GM21619 (cell line): ENCODE measurements at regions not wholly inside any gene's neighbourhood (a gene's known extent, or its start where the extent isn't known, plus 50 kb on each side); places are given as distances from the start of the nearest gene placed in this dataset.

Experiments used
- ATAC-seq: cut with Tn5 transposase; IDR thresholded peaks from one replicate; pipeline ENCODE4 v1.9.1; 2021; ENCODE audit not compliant: unreplicated experiment

- ATAC-seq, result no peak
These were observed 194.7 kb upstream of the RREB1 start for GRCh38 chr6:6912817-6913744.

- no peak for ATAC-seq
These were observed 192.5 kb upstream of the RREB1 start for GRCh38 chr6:6915219-6915618.

- ATAC-seq, result no peak
These were observed 191.8 kb upstream of the RREB1 start for GRCh38 chr6:6915813-6916547.

GRCh38 chr6:6916598-6916997, 191.2 kb upstream of the RREB1 start:
- ATAC-seq, result no peak

DNA sequence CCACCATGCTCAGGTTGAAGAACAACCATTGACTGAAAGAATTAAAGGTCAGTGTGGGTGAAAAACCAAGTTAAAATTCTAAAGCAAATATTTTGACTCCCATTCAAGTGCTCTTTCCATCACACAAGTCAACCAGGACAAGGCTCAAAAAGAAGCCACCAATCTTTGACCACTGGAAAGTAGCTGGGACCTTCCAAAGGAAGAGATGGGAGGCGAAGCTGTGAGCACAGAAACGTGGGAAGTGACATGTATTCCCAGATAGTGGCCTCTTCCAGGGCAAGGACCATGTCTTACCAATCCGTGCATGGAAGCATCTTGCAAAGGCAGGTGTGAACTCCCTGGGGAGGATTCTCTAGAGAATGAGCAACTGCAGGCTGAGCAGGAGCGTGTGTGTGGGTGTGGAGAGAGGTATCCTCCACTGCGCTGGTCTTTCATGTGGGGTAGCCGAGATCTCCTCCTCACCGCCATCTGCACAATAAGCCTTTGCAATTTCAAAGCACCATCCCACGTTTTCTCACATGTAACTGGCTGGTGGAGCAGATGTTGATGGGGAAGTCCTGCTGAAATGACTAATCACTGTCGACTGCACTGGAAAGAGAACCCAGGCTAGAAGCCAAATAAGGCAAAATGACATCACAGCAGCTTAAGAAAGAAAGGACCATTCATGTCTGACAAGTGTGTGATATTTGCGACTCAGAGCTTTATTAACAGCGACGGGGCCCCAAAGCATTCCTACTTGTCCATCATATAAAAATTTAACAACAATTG, 189.4 kb upstream of the RREB1 start:
- ATAC-seq, result peak; percentile 85

- ATAC-seq, result no peak
These were observed 188.6 kb upstream of the RREB1 start for GRCh38 chr6:6919173-6919572.

DNA sequence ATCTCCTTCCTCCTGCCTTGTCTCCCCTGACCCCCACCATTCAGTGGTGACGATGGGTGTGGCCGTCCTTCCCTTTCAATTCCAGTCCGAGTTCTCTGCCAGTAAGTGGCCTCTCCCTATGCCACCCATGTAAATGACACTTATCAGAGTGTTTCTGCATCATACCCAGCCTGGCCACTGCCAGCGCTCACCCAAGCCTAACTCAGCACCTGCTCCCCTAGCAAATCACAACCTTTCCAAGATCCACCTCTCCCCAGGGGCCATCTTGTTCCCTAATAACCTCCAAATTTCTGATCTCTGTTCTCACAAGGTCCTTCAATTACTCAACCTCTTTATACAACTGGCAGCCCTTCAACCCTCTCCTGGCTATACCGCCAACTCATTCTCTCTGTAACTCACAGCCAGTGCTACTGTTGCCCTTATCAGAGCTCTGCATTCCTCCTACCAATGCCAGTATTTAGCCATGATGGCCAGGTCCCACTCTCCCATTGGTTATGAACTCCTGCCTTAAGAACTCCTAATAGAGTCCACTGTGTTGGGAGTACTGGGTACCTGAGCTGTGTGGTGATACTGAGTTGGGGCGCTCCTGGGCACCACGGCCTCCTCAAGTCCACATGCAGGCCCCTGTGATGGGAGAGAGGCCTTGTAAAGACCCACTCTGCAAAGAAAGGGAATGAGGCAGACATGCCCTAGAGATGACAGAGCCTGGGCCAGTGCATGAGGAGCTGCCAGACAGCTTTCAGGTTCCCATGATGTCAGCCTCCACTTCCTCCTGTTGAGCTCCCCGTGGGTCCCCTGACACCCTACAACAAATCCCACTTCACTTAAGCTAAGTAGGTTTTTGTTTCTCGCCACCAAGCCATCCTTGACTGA, 187.4 kb upstream of the RREB1 start:
- ATAC-seq, result no peak

DNA sequence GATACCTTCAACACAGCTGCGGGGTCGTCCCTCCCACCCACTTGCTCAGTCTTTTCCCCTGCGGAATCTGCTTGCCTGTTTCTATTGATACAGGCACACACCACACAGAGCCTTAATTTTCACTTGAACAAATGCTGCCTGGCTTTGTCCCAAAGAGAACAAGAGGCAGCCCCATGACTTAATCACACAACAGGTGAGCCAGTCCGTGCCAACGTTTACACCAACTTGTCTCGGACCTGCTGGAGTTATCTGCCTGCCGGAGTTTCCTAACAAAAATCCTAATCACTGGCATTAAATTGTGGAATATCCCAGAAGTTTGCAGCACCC, 186.8 kb upstream of the RREB1 start:
- ATAC-seq, result no peak

- ATAC-seq, result no peak
These were observed 185.6 kb upstream of the RREB1 start for GRCh38 chr6:6922166-6922565.

GRCh38 chr6:6923605-6924004, 184.2 kb upstream of the RREB1 start:
- ATAC-seq, result no peak

- ATAC-seq, result no peak
These were observed 183.1 kb upstream of the RREB1 start for GRCh38 chr6:6924708-6925107.

DNA sequence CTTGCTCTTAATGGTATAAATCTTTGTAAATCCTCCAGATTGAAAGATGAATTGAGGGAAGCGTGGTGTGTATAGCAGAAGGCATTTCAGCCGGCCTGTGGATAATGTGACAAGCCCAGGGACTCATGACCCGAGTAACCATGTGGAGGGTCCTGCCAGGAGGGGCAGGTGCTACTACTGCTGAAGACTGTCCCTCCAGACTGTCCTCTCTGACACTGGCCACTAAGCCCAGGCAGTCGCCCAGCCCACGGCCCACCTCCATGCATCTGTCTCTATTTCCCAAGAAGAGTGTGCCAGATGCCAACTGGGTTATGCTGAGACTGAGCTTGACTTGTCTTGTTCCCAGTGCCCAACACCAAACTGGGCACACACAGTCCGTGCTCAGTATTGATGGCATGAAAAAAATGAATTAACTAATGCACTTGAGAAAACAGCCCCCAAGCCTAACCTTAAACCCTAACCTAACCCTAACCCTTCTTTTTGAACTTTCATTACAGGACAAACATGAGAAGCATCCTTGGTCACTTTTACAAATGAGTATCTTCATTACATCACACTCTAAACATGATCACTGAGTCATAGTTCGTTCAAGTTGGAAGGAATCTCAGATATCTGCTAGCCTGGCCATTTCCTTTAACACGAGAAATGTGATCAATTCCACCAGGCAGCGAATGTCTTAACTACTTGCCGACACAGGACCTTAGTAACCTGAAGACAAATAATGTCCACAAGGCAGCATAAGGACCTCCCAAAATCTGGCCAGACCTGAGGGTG, 182.2 kb upstream of the RREB1 start:
- no peak for ATAC-seq

GRCh38 chr6:6926856-6927255, 180.9 kb upstream of the RREB1 start:
- ATAC-seq, result no peak

GRCh38 chr6:6927521-6928361, 180.0 kb upstream of the RREB1 start:
- no peak for ATAC-seq

- no peak for ATAC-seq
These were observed 177.4 kb upstream of the RREB1 start for GRCh38 chr6:6930223-6930880.

GRCh38 chr6:6931071-6932025, 176.4 kb upstream of the RREB1 start:
- no peak for ATAC-seq

- no peak for ATAC-seq
These were observed 175.4 kb upstream of the RREB1 start for GRCh38 chr6:6932341-6932740.
